K562 (cell line): ENCODE measurements at regions not wholly inside any gene's neighbourhood (a gene's known extent, or its start where the extent isn't known, plus 50 kb on each side); places are given as distances from the start of the nearest gene placed in this dataset.

Experiments
- ATAC-seq: fragments of 200-7000 bp; cut with Tn5 transposase; 3 replicates; pipeline ENCODE4 v1.9.1; 2020; ENCODE audit warnings: moderate library complexity
- BruUV-seq: library from RNA; stranded (reverse); fragments of 400-500 nt; replicated peaks from 2 replicates; lab custom pipeline; 2021; lab: Mats Ljungman, UMichigan
- CTCF ChIA-PET: fragments of 300-600 bp; formaldehyde crosslinking; extraction: SDS; loops from one replicate; lab custom pipeline; 2021; ENCODE audit warnings: low intra/inter-chr PET ratio; lab: Yijun Ruan, JAX
- POLR2A ChIA-PET: fragments of 300-600, 350-650 bp; sonication (Branson Sonifier 250); formaldehyde crosslinking; extraction: SDS; loops from one replicate; lab custom pipeline; 2021; ENCODE audit warnings: antibody characterized with exemption, inconsistent platforms; lab: Yijun Ruan, JAX
- DNase-seq, 4 experiments: peaks; one replicate each; pipeline versions ENCODE4 v3.0.0 to v3.0.0-alpha.2; 2011 to 2018; ENCODE audit warnings: low spot score in 3 of 4, mixed read lengths in 3 of 4; ENCODE audit errors: extremely low read depth in 1 of 4
- FAIRE-seq: peaks from 2 replicates; lab custom pipeline; 2011; peaks lifted over from hg19 to GRCh38; lab: Jason Lieb, UNC
- H2AFZ ChIP-seq: 2 replicates; pipeline ENCODE4 v1.6.0; 2011; ENCODE audit warnings: low read depth, low read length, control low read depth, inconsistent platforms
- H3K27ac ChIP-seq: fragments of 200-600 bp; 3 replicates; pipeline ENCODE4 v1.8.0; 2011; ENCODE audit warnings: low read depth, mild to moderate bottlenecking, control low read depth, inconsistent platforms, low read length, moderate library complexity, mixed read lengths; ENCODE audit errors: extremely low read depth
- H3K27me3 ChIP-seq, 2 experiments: fragments of 300-600 bp in 1 of 2; 2 replicates in 1 of 2; 3 replicates in 1 of 2; pipeline versions ENCODE4 v1.6.0 to v1.8.0; 2011; ENCODE audit warnings: inconsistent platforms in 2 of 2, low read length in 2 of 2, mild to moderate bottlenecking in 1 of 2, mixed read lengths in 1 of 2, moderate library complexity in 1 of 2; ENCODE audit not compliant: control insufficient read depth in 2 of 2, insufficient read depth in 2 of 2
- H3K36me3 ChIP-seq: fragments of 300-600 bp; 3 replicates; pipeline ENCODE4 v1.8.0; 2011; ENCODE audit warnings: mild to moderate bottlenecking, low read length, inconsistent platforms; ENCODE audit not compliant: control insufficient read depth, insufficient read depth
- H3K4me1 ChIP-seq, 2 experiments: fragments of 200-600 bp in 1 of 2; replicated peaks in 1 of 2; 2 replicates in 1 of 2; 3 replicates in 1 of 2; pipeline versions ENCODE4 v1.5.1 to v1.8.0; 2011; ENCODE audit warnings: inconsistent platforms in 2 of 2, low read length in 2 of 2, mild to moderate bottlenecking in 1 of 2, mixed read lengths in 1 of 2, moderate library complexity in 1 of 2; ENCODE audit not compliant: control insufficient read depth in 2 of 2, insufficient read depth in 2 of 2
- H3K4me2 ChIP-seq: 2 replicates; pipeline ENCODE4 v1.6.1; 2011; ENCODE audit warnings: low read length, control low read depth, inconsistent platforms, mixed read lengths; ENCODE audit not compliant: insufficient read depth
- H3K4me3 ChIP-seq: fragments of 200-600 bp; sonication (generic), shearing (Covaris generic); 2 replicates; pipeline ENCODE4 v1.5.1; 2016; ENCODE audit warnings: control low read depth, inconsistent platforms
- H3K79me2 ChIP-seq: fragments of 200-600 bp; 3 replicates; pipeline ENCODE4 v1.8.0; 2011; ENCODE audit warnings: low read length, inconsistent platforms; ENCODE audit not compliant: control insufficient read depth, insufficient read depth
- H3K9ac ChIP-seq, 2 experiments: 2 replicates each; pipeline versions ENCODE4 v1.6.0 to v1.6.1; 2011; ENCODE audit warnings: low read depth in 2 of 2, low read length in 2 of 2, control low read depth in 1 of 2, inconsistent platforms in 1 of 2, mild to moderate bottlenecking in 1 of 2, mixed read lengths in 1 of 2; ENCODE audit not compliant: insufficient read depth in 1 of 2
- H3K9me1 ChIP-seq: one replicate; pipeline ENCODE4 v1.6.0; 2011; ENCODE audit warnings: inconsistent platforms, mild to moderate bottlenecking, low read length, moderate library complexity; ENCODE audit not compliant: control insufficient read depth, insufficient read depth
- H3K9me3 ChIP-seq: replicated peaks from 2 replicates; pipeline ENCODE4 v1.5.1; 2011; ENCODE audit warnings: low read depth, low read length, inconsistent platforms; ENCODE audit not compliant: control insufficient read depth, insufficient read depth
- H4K20me1 ChIP-seq: replicated peaks from 2 replicates; pipeline ENCODE4 v1.6.1; 2011; ENCODE audit warnings: low read length, inconsistent platforms, mixed read lengths; ENCODE audit not compliant: control insufficient read depth, insufficient read depth
- CTCF ChIP-seq, 3 experiments: IDR thresholded peaks in 2 of 3; conservative IDR thresholded peaks in 1 of 3; 2 replicates each; pipeline ENCODE4 v1.5.1; 2011 to 2012; ENCODE audit warnings: low read length in 3 of 3, mild to moderate bottlenecking in 3 of 3, control low read depth in 2 of 3, improper control_type of control experiment in 1 of 3, inconsistent platforms in 1 of 3, low read depth in 1 of 3, mixed read lengths in 1 of 3, moderate library complexity in 1 of 3; ENCODE audit not compliant: insufficient read depth in 2 of 3
- ETV5 ChIP-seq: sonication (generic); formaldehyde crosslinking; IDR thresholded peaks from 2 replicates; pipeline ENCODE4 v1.4.0; 2020; ENCODE audit warnings: low read depth, mild to moderate bottlenecking, missing genetic modification reagents
- HEY1 ChIP-seq: fragments of 250-450 bp; sonication (Bioruptor Pico); IDR thresholded peaks from 2 replicates; pipeline ENCODE4 v1.5.0; 2020; ENCODE audit warnings: mild to moderate bottlenecking, moderate library complexity, borderline replicate concordance
- PTBP1 ChIP-seq: fragments of 200-400 bp; formaldehyde crosslinking; IDR thresholded peaks from 2 replicates; pipeline ENCODE4 v1.6.1; 2017; ENCODE audit warnings: low read depth, low read length
- RAD21 ChIP-seq, 2 experiments: fragments of 250-450 bp in 1 of 2; fragments of 450-650 bp in 1 of 2; sonication (Bioruptor Pico) in 1 of 2; formaldehyde crosslinking in 1 of 2; IDR thresholded peaks in 1 of 2; conservative IDR thresholded peaks in 1 of 2; 2 replicates each; pipeline versions ENCODE4 v1.4.0 to v1.8.0; 2020 to 2022; ENCODE audit warnings: mild to moderate bottlenecking in 2 of 2, moderate library complexity in 1 of 2
- SP1 ChIP-seq: sonication (generic); formaldehyde crosslinking; IDR thresholded peaks from 2 replicates; pipeline ENCODE4 v1.8.1; 2022; ENCODE audit warnings: mild to moderate bottlenecking, missing genetic modification reagents
- TAF15 ChIP-seq: fragments of 200-400 bp; formaldehyde crosslinking; IDR thresholded peaks from 2 replicates; pipeline ENCODE4 v1.6.1; 2017; ENCODE audit warnings: mild to moderate bottlenecking, low read depth, low read length, moderate library complexity
- ZBTB49 ChIP-seq: sonication (generic); formaldehyde crosslinking; IDR thresholded peaks from 2 replicates; pipeline ENCODE4 v1.8.0; 2022; ENCODE audit warnings: missing genetic modification reagents, mild to moderate bottlenecking, borderline replicate concordance
- ZBTB7A ChIP-seq: IDR thresholded peaks from 2 replicates; pipeline ENCODE4 v1.6.1; 2011; ENCODE audit warnings: low read depth, mild to moderate bottlenecking, low read length, moderate library complexity, borderline replicate concordance; ENCODE audit not compliant: control insufficient read depth
- ZFP30 ChIP-seq: fragments of 250-450 bp; sonication (Bioruptor Pico); IDR thresholded peaks from 2 replicates; pipeline ENCODE4 v1.8.0; 2022; ENCODE audit warnings: moderate library complexity, mild to moderate bottlenecking, inconsistent platforms, borderline replicate concordance
- ZNF398 ChIP-seq: fragments of 250-450 bp; sonication (Bioruptor Pico); IDR thresholded peaks from 2 replicates; pipeline ENCODE4 v1.8.0; 2021; ENCODE audit warnings: moderate library complexity, mild to moderate bottlenecking, inconsistent platforms
- WGBS: fragments of 100-300 bp; shearing (Covaris generic); methylation state at CpG from one replicate; pipeline ENCODE4 v1.1.6; 2016; ENCODE audit warnings: low coverage, mixed read lengths; ENCODE audit not compliant: insufficient coverage; ENCODE audit errors: missing lambda C conversion rate; 5-methylcytosine and 5-hydroxymethylcytosine counted together
- in situ Hi-C: fragments of 300-500 bp; cut with MboI; formaldehyde crosslinking; loops from 4 replicates; pipeline ENCODE4 v1.15.0; 2018; ENCODE audit warnings: inconsistent platforms, mixed read lengths
- intact Hi-C: fragments of 100-400 bp; cut with micrococcal nuclease; formaldehyde crosslinking; loops from 2 replicates; pipeline ENCODE4 v1.14.2; 2022

- Histone ChIP-seq H3K4me2 (no peak overlapping the region), H3K36me3 (no peaks in the 10 kb centered on the region), H3K27me3 (no peaks in the 10 kb centered on the region), H3K9ac (no peak overlapping the region), H3K9me3 (no peaks in the 10 kb centered on the region), H3K27ac (no peak overlapping the region), H2AFZ (no peak overlapping the region), H3K4me3 (no peak overlapping the region), H3K79me2 (no peaks in the 10 kb centered on the region), H3K4me1 (no peaks in the 10 kb centered on the region), H3K9me1 (no peaks in the 10 kb centered on the region), H4K20me1 (no peaks in the 10 kb centered on the region)
- no peak for FAIRE-seq
- 2% methylated on average over 10 of the region's 11 CpGs for WGBS
- DNase-seq, result peak in 1 of 4 experiments; percentile 1
- TF ChIP-seq CTCF (IDR thresholded peaks at IDR 0.05 in 2 of 3, conservative IDR thresholded peaks at IDR 0.05 in 1 of 3; ENCODE audit: insufficient read depth in 2 of 3, low read depth in 1 of 3, low read length in 3 of 3), result peak; percentile 3 to 20 (median 12); a peak in 1 of 6 replicates
- TF ChIP-seq ZFP30 (CRISPR knock-in tag), result no peak
- TF ChIP-seq RAD21 (CRISPR knock-in tag; conservative IDR thresholded peaks at IDR 0.05 in 1 of 2, IDR thresholded peaks at IDR 0.05 in 1 of 2), result peak in 1 of 2 experiments; percentile 19; a peak in 1 of 4 replicates
- no peak for TF ChIP-seq SP1
- TF ChIP-seq ZBTB49 (CRISPR knock-in tag), result no peak
- TF ChIP-seq PTBP1, result no peak
- TF ChIP-seq TAF15, result no peak
- no peak for TF ChIP-seq ETV5 (CRISPR knock-in tag)
- no peak for TF ChIP-seq HEY1 (CRISPR knock-in tag)
- TF ChIP-seq ZBTB7A, result no peak
- TF ChIP-seq ZNF398 (CRISPR knock-in tag), result no peak
- no TSS peak for BruUV-seq
- ATAC-seq, result no peak
- in situ Hi-C loops (no loop called here), intact Hi-C loops (no loop called here)
- ChIA-PET POLR2A (interaction anchor here (1.1 kb wide), 1 partner anchor 12 kb away, joined by 5 read pairs; no protein-coding TSS in a partner anchor), CTCF (interaction anchor here (0.6 kb wide), 2 partner anchors 689 to 743 kb away, joined by 3 read pairs; no protein-coding TSS in a partner anchor)
These were observed 130.5 kb downstream of the ZFP64 start for GRCh38 chr20:52060794-52061714.
